T-cell (primary cell): ENCODE measurements at regions not wholly inside any gene's neighbourhood (a gene's known extent, or its start where the extent isn't known, plus 50 kb on each side); places are given as distances from the start of the nearest gene placed in this dataset.
"Not testable (repeated sequence)": the region's sequence is repeated elsewhere in the genome, so short reads cannot be mapped to it uniquely, and the experiment has no call there.

Source experiments
- ATAC-seq, 4 experiments: fragments of 200-7000 bp in 3 of 4; fragments of 150-1000 bp in 1 of 4; cut with Tn5 transposase; replicated peaks in 1 of 4; 1 replicate in 3 of 4; 2 replicates in 1 of 4; pipeline ENCODE4 v1.10.0; 2021; ENCODE audit warnings: moderate library complexity in 3 of 4, mild to moderate bottlenecking in 2 of 4, moderate number of reproducible peaks in 1 of 4
- CTCF ChIA-PET, 2 donors: fragments of 300-600 bp; sonication (Branson Sonifier 250); formaldehyde crosslinking; loops; one replicate each; lab custom pipeline; 2022; ENCODE audit warnings: antibody characterized with exemption in 2 of 2; lab: Charles Lee
- POLR2A ChIA-PET, 2 donors: fragments of 300-600 bp; sonication (Branson Sonifier 250); formaldehyde crosslinking; loops; one replicate each; lab custom pipeline; 2022; ENCODE audit warnings: antibody characterized with exemption in 2 of 2; lab: Charles Lee
- DNase-seq, 35 experiments: peaks; one replicate each; pipeline versions ENCODE4 v3.0.0 to v3.0.0-alpha.2; 2013 to 2023
- H3K27ac ChIP-seq: one replicate; pipeline ENCODE4 v1.5.1; 2013; ENCODE audit warnings: low read length
- H3K27me3 ChIP-seq, 2 experiments: replicated peaks in 1 of 2; 1 replicate in 1 of 2; 2 replicates in 1 of 2; pipeline versions ENCODE4 v1.6.1 to v1.7.0; 2013; ENCODE audit warnings: low read length in 1 of 2, mixed read lengths in 1 of 2; ENCODE audit not compliant: control insufficient read depth in 2 of 2, insufficient read depth in 2 of 2; ENCODE audit errors: extremely low read depth in 1 of 2
- H3K36me3 ChIP-seq, 2 donors: 1 replicate in 1 of 2; 2 replicates in 1 of 2; pipeline versions ENCODE4 v1.6.1 to v1.7.0; 2013; ENCODE audit warnings: low read length in 1 of 2; ENCODE audit not compliant: control insufficient read depth in 2 of 2, insufficient read depth in 1 of 2; ENCODE audit errors: extremely low read depth in 1 of 2
- H3K4me1 ChIP-seq, 2 experiments: 1 replicate in 1 of 2; 2 replicates in 1 of 2; pipeline versions ENCODE4 v1.6.1 to v1.7.0; 2013; ENCODE audit warnings: low read length in 2 of 2, mixed read lengths in 1 of 2; ENCODE audit not compliant: insufficient read depth in 2 of 2, control insufficient read depth in 1 of 2; ENCODE audit errors: extremely low read depth in 1 of 2
- H3K4me3 ChIP-seq, 2 donors: 1 replicate in 1 of 2; 2 replicates in 1 of 2; pipeline versions ENCODE4 v1.5.1 to v1.7.0; 2013; ENCODE audit warnings: mild to moderate bottlenecking in 2 of 2, low read length in 1 of 2, moderate library complexity in 1 of 2; ENCODE audit not compliant: control insufficient read depth in 1 of 2; ENCODE audit errors: extremely low read depth in 1 of 2
- H3K9me3 ChIP-seq: 2 replicates; pipeline ENCODE4 v1.7.0; 2013
- H3K27ac Mint-ChIP-seq, 2 donors: one replicate each; pipeline ENCODE4 v1.8.0; 2020 to 2021; ENCODE audit warnings: mild to moderate bottlenecking in 2 of 2, mixed read lengths in 2 of 2
- H3K27me3 Mint-ChIP-seq, 2 donors: one replicate each; pipeline ENCODE4 v1.8.0; 2021 to 2022; ENCODE audit warnings: mixed read lengths in 2 of 2
- H3K36me3 Mint-ChIP-seq: one replicate; pipeline ENCODE4 v1.8.0; 2021; ENCODE audit warnings: mixed read lengths
- H3K4me1 Mint-ChIP-seq, 3 donors: one replicate each; pipeline ENCODE4 v1.8.0; 2020 to 2022; ENCODE audit warnings: mixed read lengths in 3 of 3, mild to moderate bottlenecking in 1 of 3
- H3K4me3 Mint-ChIP-seq, 3 donors: one replicate each; pipeline ENCODE4 v1.8.0; 2020 to 2022; ENCODE audit warnings: mild to moderate bottlenecking in 3 of 3, mixed read lengths in 3 of 3, moderate library complexity in 3 of 3
- H3K9me3 Mint-ChIP-seq, 3 donors: one replicate each; pipeline ENCODE4 v1.8.0; 2020 to 2022; ENCODE audit warnings: mixed read lengths in 3 of 3
- WGBS: methylation state at CpG from one replicate; pipeline ENCODE4 v1.1.5; 2013; ENCODE audit warnings: missing lambda C conversion rate; ENCODE audit not compliant: insufficient coverage; 5-methylcytosine and 5-hydroxymethylcytosine counted together

DNA sequence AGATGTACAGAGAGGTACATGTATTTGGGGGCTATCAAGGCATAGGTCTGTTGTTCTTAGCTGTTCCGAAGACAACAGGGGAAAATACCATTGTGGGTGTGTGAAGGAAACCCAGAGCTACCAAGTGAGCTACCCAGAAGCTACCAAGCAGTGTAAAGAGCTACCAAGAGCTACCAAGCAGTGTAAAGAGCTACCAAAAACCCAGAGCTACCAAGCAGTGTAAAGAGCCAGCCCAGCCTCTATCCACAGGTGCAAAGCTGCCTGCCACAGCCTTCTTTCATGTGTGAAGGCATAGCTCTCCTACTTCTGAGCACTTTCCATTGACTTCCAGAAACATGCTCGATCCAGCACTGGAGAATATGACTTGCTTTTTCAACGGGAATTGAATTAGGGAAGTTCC lies 145.7 kb downstream of the AKAP11 start:
- H3K27me3 Mint-ChIP-seq: no peaks in the 10 kb centered on the region
- ChIA-PET POLR2A (no interaction called here), CTCF (no interaction called here)
- H3K4me1 Mint-ChIP-seq: peaks cover 0 to 3% (median 0%) of the 10 kb centered on the region in 3 donors
- Histone ChIP-seq H3K4me1 (peaks cover 0 to 2% of the 10 kb centered on the region in 2 experiments), H3K36me3 (no peaks in the 10 kb centered on the region), H3K27ac (no peak overlapping the region), H3K4me3 (no peak overlapping the region), H3K9me3 (no peaks in the 10 kb centered on the region), H3K27me3 (no peaks in the 10 kb centered on the region)
- 80% methylated on average over 1 of the region's 3 CpGs for WGBS
- H3K27ac Mint-ChIP-seq: no peak overlapping the region
- DNase-seq (no peak), ATAC-seq (no peak)
- no peaks in the 10 kb centered on the region for H3K9me3 Mint-ChIP-seq
- H3K4me3 Mint-ChIP-seq: no peak overlapping the region
- no peaks in the 10 kb centered on the region for H3K36me3 Mint-ChIP-seq

DNA sequence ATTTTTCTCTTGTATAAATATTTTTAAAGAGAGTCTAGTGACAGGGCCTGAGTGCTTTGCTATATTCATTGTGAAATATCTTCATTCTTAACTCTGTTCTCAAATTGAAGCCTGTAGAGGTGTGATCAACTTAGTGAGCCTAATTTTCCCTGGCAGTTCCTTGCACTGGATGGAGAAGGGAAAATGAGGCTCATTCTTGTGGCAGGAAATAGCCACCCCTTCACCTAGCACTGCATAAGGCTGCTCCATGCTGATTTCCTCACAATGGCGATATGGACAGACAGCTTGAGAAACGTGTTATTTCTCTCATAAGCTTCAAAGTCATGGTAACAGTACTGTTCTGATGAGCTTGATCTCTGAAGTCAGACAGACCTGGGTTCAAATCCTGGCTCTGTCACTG lies 146.2 kb downstream of the AKAP11 start:
- peaks cover 0 to 3% (median 0%) of the 10 kb centered on the region in 3 donors for H3K4me1 Mint-ChIP-seq
- no peaks in the 10 kb centered on the region for H3K27me3 Mint-ChIP-seq
- Histone ChIP-seq H3K4me3 (no peak overlapping the region), H3K36me3 (no peaks in the 10 kb centered on the region), H3K27ac (no peak overlapping the region), H3K4me1 (peaks cover 0 to 2% of the 10 kb centered on the region in 2 experiments), H3K27me3 (no peaks in the 10 kb centered on the region), H3K9me3 (no peaks in the 10 kb centered on the region)
- POLR2A ChIA-PET: no interaction called here
- ATAC-seq (no peak), DNase-seq (no peak)
- H3K36me3 Mint-ChIP-seq: no peaks in the 10 kb centered on the region
- no peak overlapping the region for H3K4me3 Mint-ChIP-seq
- no peak overlapping the region for H3K27ac Mint-ChIP-seq
- 75% methylated on average over 2 of the region's 2 CpGs for WGBS
- H3K9me3 Mint-ChIP-seq: no peaks in the 10 kb centered on the region
- CTCF ChIA-PET: no interaction called here

DNA sequence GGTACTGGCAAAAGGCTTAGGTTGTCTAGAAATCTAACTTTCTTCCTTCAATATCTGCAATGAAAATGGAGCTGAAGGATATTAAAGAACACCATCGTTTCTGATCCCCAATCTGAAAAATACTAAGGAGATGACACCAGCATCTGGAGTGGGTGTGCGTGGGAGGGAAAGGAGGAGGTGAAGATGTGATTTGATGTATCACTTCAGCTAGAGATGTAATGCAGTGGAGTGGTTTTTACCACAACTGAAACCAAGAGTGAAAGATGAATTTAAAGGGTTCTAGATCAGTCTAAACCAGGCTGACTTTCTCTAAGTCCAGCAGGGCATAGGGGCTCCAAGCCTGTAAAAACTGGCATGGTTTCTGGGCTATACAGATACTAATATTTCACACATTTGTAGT lies 148.4 kb downstream of the AKAP11 start:
- H3K9me3 Mint-ChIP-seq: peaks cover 0 to 4% (median 0%) of the 10 kb centered on the region in 3 donors
- Histone ChIP-seq H3K36me3 (no peaks in the 10 kb centered on the region), H3K4me3 (no peak overlapping the region), H3K4me1 (peaks cover 0 to 2% of the 10 kb centered on the region in 2 experiments), H3K27me3 (no peaks in the 10 kb centered on the region), H3K27ac (no peak overlapping the region), H3K9me3 (peaks cover 2% of the 10 kb centered on the region)
- no CpG with 5 or more reads among the region's 2 CpGs for WGBS
- H3K4me3 Mint-ChIP-seq: no peak overlapping the region
- no peak for DNase-seq
- no peak for ATAC-seq
- no peaks in the 10 kb centered on the region for H3K27me3 Mint-ChIP-seq
- H3K36me3 Mint-ChIP-seq: no peaks in the 10 kb centered on the region
- CTCF ChIA-PET: no interaction called here
- no peak overlapping the region for H3K27ac Mint-ChIP-seq
- peaks cover 0 to 3% (median 0%) of the 10 kb centered on the region in 3 donors for H3K4me1 Mint-ChIP-seq
- POLR2A ChIA-PET: no interaction called here

DNA sequence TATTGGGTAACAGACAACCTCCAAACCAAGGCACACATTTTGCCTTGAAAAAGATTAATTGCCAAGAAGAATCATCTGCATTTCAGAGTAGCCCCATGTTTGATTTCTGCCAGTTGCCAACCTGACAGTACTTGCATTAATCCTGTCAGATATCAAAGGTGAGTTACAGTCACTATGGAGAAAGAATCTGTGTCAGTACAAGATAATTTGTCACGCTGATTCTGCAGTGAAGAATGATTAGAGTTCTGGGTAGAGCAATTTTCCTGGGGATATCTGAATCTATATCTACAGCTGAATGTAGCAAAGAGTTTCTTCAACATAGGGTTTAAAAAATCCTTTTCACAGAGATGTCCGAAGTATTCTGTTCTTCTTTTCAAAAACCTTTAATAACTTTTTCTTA lies 150.7 kb downstream of the AKAP11 start:
- Mint-ChIP-seq H3K9me3 (peaks cover 0 to 4% (median 0%) of the 10 kb centered on the region in 3 donors), H3K4me3 (no peak overlapping the region), H3K27me3 (no peaks in the 10 kb centered on the region), H3K4me1 (peaks cover 0 to 3% (median 0%) of the 10 kb centered on the region in 3 donors), H3K36me3 (no peaks in the 10 kb centered on the region), H3K27ac (no peak overlapping the region)
- POLR2A ChIA-PET: interaction anchor here in 1 of 2 donors (0.6 kb wide), 1 partner anchor 156 kb away, joined by 8 read pairs; no protein-coding TSS in a partner anchor
- H3K4me1 ChIP-seq: peaks cover 0 to 2% of the 10 kb centered on the region in 2 experiments
- H3K9me3 ChIP-seq: peaks cover 2% of the 10 kb centered on the region
- no peaks in the 10 kb centered on the region for H3K36me3 ChIP-seq
- DNase-seq: no peak
- no peak for ATAC-seq
- CTCF ChIA-PET: interaction anchor here in 1 of 2 donors (0.8 kb wide), 1 partner anchor 136 kb away, joined by 3 read pairs; no protein-coding TSS in a partner anchor
- no CpG with 5 or more reads among the region's 2 CpGs for WGBS
- H3K27ac ChIP-seq: no peak overlapping the region
- H3K27me3 ChIP-seq: no peaks in the 10 kb centered on the region
- H3K4me3 ChIP-seq: no peak overlapping the region

DNA sequence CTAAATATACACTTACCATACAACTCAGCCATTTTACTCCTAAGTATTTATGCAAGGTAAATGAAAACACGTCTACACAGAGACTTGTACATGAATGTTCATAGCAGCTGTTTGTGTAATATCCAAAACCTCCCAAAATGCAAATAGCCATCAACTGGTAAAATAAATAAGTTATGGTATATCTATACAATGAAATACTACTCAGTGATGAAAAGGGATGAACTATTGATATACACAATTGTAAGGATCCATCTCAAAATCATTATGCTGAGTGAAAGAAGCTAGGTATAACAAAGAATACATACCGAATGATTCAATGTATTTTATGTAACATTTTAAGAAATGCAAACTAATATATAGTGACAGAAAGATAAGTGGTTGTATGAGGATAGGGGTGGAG lies 149.8 kb upstream of the TNFSF11 start:
- DNase-seq (no peak), ATAC-seq (no peak)
- peaks cover 0 to 2% of the 10 kb centered on the region in 2 experiments for H3K4me1 ChIP-seq
- Mint-ChIP-seq H3K9me3 (peaks cover 0 to 4% (median 0%) of the 10 kb centered on the region in 3 donors), H3K4me1 (peaks cover 0 to 3% (median 0%) of the 10 kb centered on the region in 3 donors), H3K36me3 (no peaks in the 10 kb centered on the region), H3K4me3 (no peak overlapping the region), H3K27me3 (no peaks in the 10 kb centered on the region), H3K27ac (no peak overlapping the region)
- no peaks in the 10 kb centered on the region for H3K27me3 ChIP-seq
- WGBS: no CpG with 5 or more reads among the region's 2 CpGs
- no peak overlapping the region for H3K4me3 ChIP-seq
- H3K27ac ChIP-seq: no peak overlapping the region
- H3K36me3 ChIP-seq: no peaks in the 10 kb centered on the region
- ChIA-PET CTCF (no interaction called here), POLR2A (no interaction called here)
- H3K9me3 ChIP-seq: peaks cover 2% of the 10 kb centered on the region

DNA sequence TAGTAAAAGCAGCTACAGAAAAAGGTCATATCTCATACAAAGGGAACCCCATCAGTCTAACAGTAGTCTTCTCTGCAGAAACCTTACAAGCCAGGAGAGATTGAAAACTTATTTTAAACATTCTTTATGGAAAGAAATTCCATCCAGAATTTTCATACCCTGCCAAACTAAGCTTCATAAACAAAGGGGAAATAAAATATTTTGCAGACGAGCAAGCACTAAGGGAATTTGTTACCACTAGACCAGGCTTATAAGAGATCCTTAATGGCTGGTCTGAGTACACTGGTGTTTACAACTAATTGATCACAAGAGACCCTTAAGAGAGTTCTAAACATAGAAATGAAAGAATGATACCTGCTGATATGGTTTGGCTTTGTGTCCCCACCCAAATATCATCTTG lies 128.6 kb upstream of the TNFSF11 start:
- H3K27me3 Mint-ChIP-seq: no peaks in the 10 kb centered on the region
- CTCF ChIA-PET: no interaction called here
- no CpG with 5 or more reads among the region's 1 CpG for WGBS

DNA sequence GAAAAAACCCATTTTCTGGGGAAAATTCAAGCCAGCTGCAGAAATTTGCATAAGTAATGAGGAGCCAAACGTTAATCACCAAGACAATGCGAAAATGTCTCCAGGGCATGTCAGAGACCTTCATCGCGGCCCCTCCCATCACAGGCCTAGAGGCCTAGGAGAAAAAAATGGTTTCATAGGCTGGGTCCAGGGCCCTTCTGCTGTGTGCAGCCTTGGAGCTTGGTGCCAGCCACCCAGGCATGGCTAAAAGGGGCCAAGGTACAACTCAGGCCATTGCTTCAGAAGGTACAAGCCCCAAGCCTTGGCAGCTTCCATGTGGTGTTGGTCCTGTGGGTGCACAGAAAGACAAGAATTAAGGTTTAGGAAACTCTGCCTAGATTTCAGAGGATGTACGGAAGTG lies 127.4 kb upstream of the TNFSF11 start:
- H3K4me1 Mint-ChIP-seq, POLR2A ChIA-PET: not testable (repeated sequence)
- WGBS: 95% methylated on average over 3 of the region's 5 CpGs

More for the DNA sequence above, 128.6 kb upstream of the TNFSF11 start:
- no peaks in the 10 kb centered on the region for H3K36me3 ChIP-seq
- H3K27ac ChIP-seq: no peak overlapping the region
- Mint-ChIP-seq H3K9me3 (peaks cover 8 to 29% (median 26%) of the 10 kb centered on the region in 3 donors), H3K4me3 (no peak overlapping the region), H3K36me3 (peaks cover 5% of the 10 kb centered on the region), H3K27ac (no peak overlapping the region), H3K4me1 (no peaks in the 10 kb centered on the region)
- H3K4me1 ChIP-seq: no peaks in the 10 kb centered on the region
- H3K4me3 ChIP-seq: no peak overlapping the region
- H3K9me3 ChIP-seq: no peaks in the 10 kb centered on the region
- DNase-seq: no peak
- H3K27me3 ChIP-seq: no peaks in the 10 kb centered on the region
- POLR2A ChIA-PET: no interaction called here
- ATAC-seq: no peak

More for the DNA sequence above, 127.4 kb upstream of the TNFSF11 start:
- H3K27me3 ChIP-seq, H3K4me1 ChIP-seq, H3K27ac Mint-ChIP-seq, H3K27me3 Mint-ChIP-seq, CTCF ChIA-PET, H3K36me3 Mint-ChIP-seq, H3K36me3 ChIP-seq, H3K27ac ChIP-seq, DNase-seq, H3K9me3 ChIP-seq, ATAC-seq, H3K4me3 Mint-ChIP-seq, H3K4me3 ChIP-seq: not testable (repeated sequence)
- H3K9me3 Mint-ChIP-seq: peaks cover 12 to 29% (median 26%) of the 10 kb centered on the region in 3 donors
